ENCODE measurements at regions not wholly inside any gene's neighbourhood (a gene's known extent, or its start where the extent isn't known, plus 50 kb on each side); places are given as distances from the start of the nearest gene placed in this dataset.

- H3K4me1 ChIP-seq, result no peaks in the 10 kb centered on the region
- no peaks in the 10 kb centered on the region for H3K9me3 ChIP-seq
- H3K4me3 ChIP-seq (ENCODE audit: low read depth, low read length), result no peak overlapping the region
- TF ChIP-seq CTCF (IDR thresholded peaks at IDR 0.05; ENCODE audit: low read depth, low read length), result no peak
- no peak for DNase-seq
- H3K36me3 ChIP-seq, result no peaks in the 10 kb centered on the region
- no peaks in the 10 kb centered on the region for H3K27me3 ChIP-seq
These were observed 242.3 kb downstream of the SOX9 start for GRCh38 chr17:72363089-72363610.

GRCh38 chr17:72365857-72366414 is 245.1 kb downstream of the SOX9 start:
- DNase-seq, result no peak
- Histone ChIP-seq H3K9me3 (no peaks in the 10 kb centered on the region), H3K4me3 (ENCODE audit: low read depth, low read length) (no peak overlapping the region), H3K4me1 (no peaks in the 10 kb centered on the region), H3K27me3 (no peaks in the 10 kb centered on the region), H3K36me3 (no peaks in the 10 kb centered on the region)
- no peak for TF ChIP-seq CTCF (IDR thresholded peaks at IDR 0.05; ENCODE audit: low read depth, low read length)

- Histone ChIP-seq H3K4me3 (ENCODE audit: low read depth, low read length) (no peak overlapping the region), H3K4me1 (no peaks in the 10 kb centered on the region), H3K27me3 (no peaks in the 10 kb centered on the region), H3K9me3 (no peaks in the 10 kb centered on the region), H3K36me3 (no peaks in the 10 kb centered on the region)
- DNase-seq, result no peak
- no peak for TF ChIP-seq CTCF (IDR thresholded peaks at IDR 0.05; ENCODE audit: low read depth, low read length)
These were observed 245.8 kb downstream of the SOX9 start for GRCh38 chr17:72366626-72367025.

GRCh38 chr17:72368191-72368590 is 247.4 kb downstream of the SOX9 start:
- Histone ChIP-seq H3K9me3 (no peaks in the 10 kb centered on the region), H3K36me3 (no peaks in the 10 kb centered on the region), H3K4me1 (peaks cover 8% of the 10 kb centered on the region), H3K4me3 (ENCODE audit: low read depth, low read length) (no peak overlapping the region), H3K27me3 (no peaks in the 10 kb centered on the region)
- no peak for TF ChIP-seq CTCF (IDR thresholded peaks at IDR 0.05; ENCODE audit: low read depth, low read length)
- no peak for DNase-seq

- H3K9me3 ChIP-seq, result no peaks in the 10 kb centered on the region
- no peaks in the 10 kb centered on the region for H3K36me3 ChIP-seq
- no peak for DNase-seq
- H3K27me3 ChIP-seq, result no peaks in the 10 kb centered on the region
- TF ChIP-seq CTCF (IDR thresholded peaks at IDR 0.05; ENCODE audit: low read depth, low read length), result no peak
- H3K4me1 ChIP-seq, result peaks cover 17% of the 10 kb centered on the region
- no peak overlapping the region for H3K4me3 ChIP-seq (ENCODE audit: low read depth, low read length)
These were observed 248.5 kb downstream of the SOX9 start for GRCh38 chr17:72369366-72369765.

GRCh38 chr17:72370819-72371218 is 250.0 kb downstream of the SOX9 start:
- no peaks in the 10 kb centered on the region for H3K27me3 ChIP-seq
- no peaks in the 10 kb centered on the region for H3K9me3 ChIP-seq
- TF ChIP-seq CTCF (IDR thresholded peaks at IDR 0.05; ENCODE audit: low read depth, low read length), result no peak
- H3K4me1 ChIP-seq, result peaks cover 25% of the 10 kb centered on the region
- no peak for DNase-seq
- H3K36me3 ChIP-seq, result no peaks in the 10 kb centered on the region
- H3K4me3 ChIP-seq (ENCODE audit: low read depth, low read length), result no peak overlapping the region

Data from BE2C (cell line).